ENCODE measurements at regions not wholly inside any gene's neighbourhood (a gene's known extent, or its start where the extent isn't known, plus 50 kb on each side); places are given as distances from the start of the nearest gene placed in this dataset.

DNA sequence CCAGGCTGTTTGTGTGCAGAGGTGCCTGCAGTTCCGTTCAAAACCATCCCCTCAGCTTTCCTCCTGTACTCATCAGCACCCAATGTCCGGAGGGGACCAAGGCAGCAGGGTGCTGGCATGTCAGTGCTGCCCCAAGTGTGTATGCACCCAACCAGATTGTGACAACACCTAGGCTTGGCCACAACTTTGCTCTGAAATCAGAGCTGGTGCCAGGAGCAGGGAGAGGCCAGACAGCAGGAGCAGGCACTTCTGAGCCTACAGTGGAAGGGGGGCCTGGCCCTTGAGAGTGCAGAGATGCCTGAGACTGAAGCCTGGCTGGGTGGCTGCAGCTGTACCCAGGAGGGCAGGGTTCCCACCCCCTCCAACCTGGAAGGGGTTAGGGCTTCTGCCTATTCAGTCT is 56.5 kb upstream of the RASGEF1B start:
- TF ChIP-seq POLR2A (IDR thresholded peaks at IDR 0.05) (no peak), EP300 (IDR thresholded peaks at IDR 0.05) (no peak)
- TF ChIP-seq, protein P1, sequence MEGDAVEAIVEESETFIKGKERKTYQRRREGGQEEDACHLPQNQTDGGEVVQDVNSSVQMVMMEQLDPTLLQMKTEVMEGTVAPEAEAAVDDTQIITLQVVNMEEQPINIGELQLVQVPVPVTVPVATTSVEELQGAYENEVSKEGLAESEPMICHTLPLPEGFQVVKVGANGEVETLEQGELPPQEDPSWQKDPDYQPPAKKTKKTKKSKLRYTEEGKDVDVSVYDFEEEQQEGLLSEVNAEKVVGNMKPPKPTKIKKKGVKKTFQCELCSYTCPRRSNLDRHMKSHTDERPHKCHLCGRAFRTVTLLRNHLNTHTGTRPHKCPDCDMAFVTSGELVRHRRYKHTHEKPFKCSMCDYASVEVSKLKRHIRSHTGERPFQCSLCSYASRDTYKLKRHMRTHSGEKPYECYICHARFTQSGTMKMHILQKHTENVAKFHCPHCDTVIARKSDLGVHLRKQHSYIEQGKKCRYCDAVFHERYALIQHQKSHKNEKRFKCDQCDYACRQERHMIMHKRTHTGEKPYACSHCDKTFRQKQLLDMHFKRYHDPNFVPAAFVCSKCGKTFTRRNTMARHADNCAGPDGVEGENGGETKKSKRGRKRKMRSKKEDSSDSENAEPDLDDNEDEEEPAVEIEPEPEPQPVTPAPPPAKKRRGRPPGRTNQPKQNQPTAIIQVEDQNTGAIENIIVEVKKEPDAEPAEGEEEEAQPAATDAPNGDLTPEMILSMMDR (IDR thresholded peaks at IDR 0.05) = no peak
